ENCODE measurements at regions not wholly inside any gene's neighbourhood (a gene's known extent, or its start where the extent isn't known, plus 50 kb on each side); places are given as distances from the start of the nearest gene placed in this dataset.

GRCh38 chr1:37137014-37137413, 102.7 kb upstream of the GRIK3 start:
- H3K9me3 Mint-ChIP-seq: peaks cover 0 to 6% (median 0%) of the 10 kb centered on the region in 6 donors
- H3K36me3 Mint-ChIP-seq: no peaks in the 10 kb centered on the region
- H3K4me3 Mint-ChIP-seq: no peak overlapping the region
- H3K27ac Mint-ChIP-seq: no peak overlapping the region
- DNase-seq: no peak
- peaks cover 1 to 13% (median 6%) of the 10 kb centered on the region in 3 donors for H3K27me3 Mint-ChIP-seq (ENCODE audit: low read depth in 3 of 3)
- no peaks in the 10 kb centered on the region for H3K4me1 Mint-ChIP-seq

DNA sequence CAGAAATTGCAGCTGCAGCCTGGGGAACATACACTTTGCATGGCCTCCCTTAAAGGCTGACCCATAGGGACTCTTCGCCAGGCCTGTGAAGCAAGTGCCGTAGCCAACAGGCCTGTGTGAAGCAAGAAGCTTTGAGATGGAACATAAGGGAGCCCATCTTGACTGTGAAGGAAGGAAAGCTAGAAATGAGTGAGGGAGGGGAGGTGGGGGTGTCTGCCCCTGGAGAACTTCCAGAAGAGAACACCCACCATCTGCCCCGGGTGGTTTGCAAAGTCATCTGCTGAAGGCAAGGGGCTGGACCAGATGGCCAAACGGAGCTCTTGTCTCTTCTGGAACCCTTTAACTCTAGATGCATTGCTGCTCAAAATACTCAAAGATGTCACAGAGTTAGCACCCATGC, 103.3 kb upstream of the GRIK3 start:
- Mint-ChIP-seq H3K27me3 (ENCODE audit: low read depth in 3 of 3) (peaks cover 1 to 13% (median 6%) of the 10 kb centered on the region in 3 donors), H3K36me3 (no peaks in the 10 kb centered on the region), H3K4me3 (no peak overlapping the region), H3K27ac (no peak overlapping the region), H3K4me1 (no peaks in the 10 kb centered on the region), H3K9me3 (peaks cover 0 to 6% (median 0%) of the 10 kb centered on the region in 6 donors)
- no peak for DNase-seq

GRCh38 chr1:37143800-37144199, 109.5 kb upstream of the GRIK3 start:
- Mint-ChIP-seq H3K4me3 (no peak overlapping the region), H3K4me1 (no peaks in the 10 kb centered on the region), H3K9me3 (peaks cover 0 to 1% (median 0%) of the 10 kb centered on the region in 6 donors), H3K27ac (no peak overlapping the region), H3K27me3 (ENCODE audit: low read depth in 3 of 3) (peaks cover 2 to 11% (median 3%) of the 10 kb centered on the region in 3 donors), H3K36me3 (no peaks in the 10 kb centered on the region)
- DNase-seq: no peak

DNA sequence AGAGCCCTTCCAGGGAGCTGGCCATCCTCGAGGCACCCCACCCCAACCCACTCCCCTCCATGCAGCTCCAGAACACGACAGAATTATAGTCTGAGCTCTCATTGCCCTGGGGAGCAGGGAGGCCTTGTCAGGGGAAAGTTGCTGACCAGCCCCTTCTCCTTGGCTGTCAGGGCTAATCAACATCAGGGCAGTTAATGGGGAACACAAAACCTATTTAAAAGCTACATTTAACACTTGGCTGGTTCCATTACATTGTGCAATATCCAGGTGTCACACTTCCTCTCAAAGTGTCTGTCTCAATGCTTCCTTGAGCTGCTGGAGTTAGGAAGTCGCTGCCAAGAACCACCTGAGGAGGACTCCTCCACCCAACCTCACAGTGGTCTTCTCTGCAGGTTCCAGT, 111.8 kb upstream of the GRIK3 start:
- no peaks in the 10 kb centered on the region for H3K36me3 Mint-ChIP-seq
- H3K4me1 Mint-ChIP-seq: no peaks in the 10 kb centered on the region
- no peak overlapping the region for H3K4me3 Mint-ChIP-seq
- H3K27me3 Mint-ChIP-seq (ENCODE audit: low read depth in 3 of 3): peaks cover 0 to 11% (median 2%) of the 10 kb centered on the region in 3 donors
- no peaks in the 10 kb centered on the region for H3K9me3 Mint-ChIP-seq
- H3K27ac Mint-ChIP-seq: no peak overlapping the region
- no peak for DNase-seq

DNA sequence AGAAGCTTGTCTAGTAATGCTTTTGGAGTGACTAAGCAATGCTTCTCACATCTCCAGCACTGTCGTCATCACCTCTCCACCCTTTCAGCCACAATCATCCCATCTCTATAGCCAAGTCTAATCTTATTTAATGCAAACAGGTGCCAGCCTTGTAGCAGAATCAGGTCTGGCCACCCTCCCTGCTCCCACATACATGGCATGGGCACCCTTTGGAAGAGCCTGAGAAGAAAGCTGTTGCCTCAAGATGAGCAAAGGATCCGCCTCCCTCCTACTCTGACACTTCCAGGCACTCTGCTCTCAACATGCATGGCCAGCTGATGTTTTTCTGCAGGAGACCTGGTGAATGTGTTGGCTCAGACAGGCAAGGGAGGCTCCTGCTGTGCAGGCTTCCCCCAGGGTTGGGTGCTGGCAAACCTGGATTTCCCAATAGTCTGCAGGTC, 113.1 kb upstream of the GRIK3 start:
- no peak for DNase-seq
- no peaks in the 10 kb centered on the region for H3K36me3 Mint-ChIP-seq
- no peak overlapping the region for H3K27ac Mint-ChIP-seq
- no peak overlapping the region for H3K4me3 Mint-ChIP-seq
- H3K4me1 Mint-ChIP-seq: no peaks in the 10 kb centered on the region
- H3K27me3 Mint-ChIP-seq (ENCODE audit: low read depth in 3 of 3): peaks cover 0 to 11% (median 3%) of the 10 kb centered on the region in 3 donors
- no peaks in the 10 kb centered on the region for H3K9me3 Mint-ChIP-seq

GRCh38 chr1:37147906-37148305, 113.6 kb upstream of the GRIK3 start:
- peaks cover 0 to 11% (median 3%) of the 10 kb centered on the region in 3 donors for H3K27me3 Mint-ChIP-seq (ENCODE audit: low read depth in 3 of 3)
- H3K9me3 Mint-ChIP-seq: no peaks in the 10 kb centered on the region
- H3K4me1 Mint-ChIP-seq: no peaks in the 10 kb centered on the region
- H3K27ac Mint-ChIP-seq: no peak overlapping the region
- H3K36me3 Mint-ChIP-seq: no peaks in the 10 kb centered on the region
- DNase-seq: no peak
- no peak overlapping the region for H3K4me3 Mint-ChIP-seq

- DNase-seq: no peak
- H3K4me3 Mint-ChIP-seq: no peak overlapping the region
- H3K9me3 Mint-ChIP-seq: no peaks in the 10 kb centered on the region
- no peaks in the 10 kb centered on the region for H3K36me3 Mint-ChIP-seq
- no peak overlapping the region for H3K27ac Mint-ChIP-seq
- peaks cover 0 to 11% (median 3%) of the 10 kb centered on the region in 3 donors for H3K27me3 Mint-ChIP-seq (ENCODE audit: low read depth in 3 of 3)
- no peaks in the 10 kb centered on the region for H3K4me1 Mint-ChIP-seq
Measured at GRCh38 chr1:37148663-37149062, 114.3 kb upstream of the GRIK3 start.

GRCh38 chr1:37149296-37149695, 115.0 kb upstream of the GRIK3 start:
- no peak overlapping the region for H3K27ac Mint-ChIP-seq
- H3K27me3 Mint-ChIP-seq (ENCODE audit: low read depth in 3 of 3): peaks cover 0 to 11% (median 3%) of the 10 kb centered on the region in 3 donors
- no peaks in the 10 kb centered on the region for H3K9me3 Mint-ChIP-seq
- H3K4me3 Mint-ChIP-seq: no peak overlapping the region
- no peaks in the 10 kb centered on the region for H3K36me3 Mint-ChIP-seq
- no peaks in the 10 kb centered on the region for H3K4me1 Mint-ChIP-seq
- DNase-seq: no peak

DNA sequence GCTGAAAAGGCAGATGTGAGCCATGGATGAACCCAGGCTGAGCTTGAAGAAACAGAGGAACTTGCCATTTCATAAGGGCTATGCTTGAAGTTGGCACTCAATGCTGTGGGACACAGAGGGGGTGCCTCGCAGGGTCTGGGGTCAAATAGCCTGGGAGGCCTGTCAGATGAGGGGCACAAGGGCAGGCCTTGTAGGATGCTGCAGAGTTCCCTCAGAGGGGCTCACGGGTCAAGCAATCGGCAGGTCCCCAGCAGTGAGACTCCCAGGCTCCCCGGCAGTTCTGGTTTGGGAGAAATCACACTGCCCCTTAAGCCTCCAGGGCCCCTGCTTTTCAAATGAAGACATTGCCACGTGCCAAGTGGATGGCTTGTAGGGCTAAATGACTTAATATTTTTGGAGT, 116.7 kb upstream of the GRIK3 start:
- Mint-ChIP-seq H3K4me1 (no peaks in the 10 kb centered on the region), H3K36me3 (no peaks in the 10 kb centered on the region), H3K27me3 (ENCODE audit: low read depth in 3 of 3) (peaks cover 3 to 17% (median 3%) of the 10 kb centered on the region in 3 donors), H3K4me3 (no peak overlapping the region), H3K9me3 (no peaks in the 10 kb centered on the region), H3K27ac (no peak overlapping the region)
- no peak for DNase-seq

DNA sequence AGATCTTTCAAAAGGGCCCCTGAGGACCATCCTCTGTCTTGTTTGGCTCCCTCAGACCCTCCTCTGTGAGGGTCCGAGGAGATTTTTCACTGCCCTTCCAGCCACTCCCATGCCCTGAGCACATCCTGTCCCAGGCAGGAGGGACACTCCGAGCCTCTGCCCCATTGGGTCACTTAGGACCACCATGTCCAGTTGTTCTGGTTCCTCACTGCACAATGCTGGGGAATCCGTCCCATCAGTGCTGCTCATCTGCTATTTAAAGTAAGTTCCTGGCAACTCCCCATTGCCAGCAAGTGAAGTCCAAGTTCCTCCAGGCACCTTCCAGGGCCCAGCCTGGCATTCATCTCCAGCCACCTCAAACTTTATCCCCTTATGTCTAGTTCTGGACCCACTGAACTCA, 117.5 kb upstream of the GRIK3 start:
- Mint-ChIP-seq H3K27me3 (ENCODE audit: low read depth in 3 of 3) (peaks cover 2 to 14% (median 3%) of the 10 kb centered on the region in 3 donors), H3K9me3 (no peaks in the 10 kb centered on the region)

GRCh38 chr1:37152491-37152890, 118.2 kb upstream of the GRIK3 start:
- no peak overlapping the region for H3K27ac Mint-ChIP-seq
- H3K4me1 Mint-ChIP-seq: no peaks in the 10 kb centered on the region
- H3K4me3 Mint-ChIP-seq: no peak overlapping the region
- H3K27me3 Mint-ChIP-seq (ENCODE audit: low read depth in 3 of 3): peaks cover 2 to 10% (median 3%) of the 10 kb centered on the region in 3 donors
- no peak for DNase-seq
- H3K9me3 Mint-ChIP-seq: no peaks in the 10 kb centered on the region
- no peaks in the 10 kb centered on the region for H3K36me3 Mint-ChIP-seq

More for the DNA sequence above, 117.5 kb upstream of the GRIK3 start:
- Mint-ChIP-seq H3K4me3 (no peak overlapping the region), H3K36me3 (no peaks in the 10 kb centered on the region), H3K27ac (no peak overlapping the region), H3K4me1 (no peaks in the 10 kb centered on the region)
- no peak for DNase-seq

- Mint-ChIP-seq H3K4me1 (no peaks in the 10 kb centered on the region), H3K9me3 (no peaks in the 10 kb centered on the region), H3K27me3 (ENCODE audit: low read depth in 3 of 3) (peaks cover 2 to 9% (median 5%) of the 10 kb centered on the region in 3 donors), H3K27ac (no peak overlapping the region), H3K4me3 (no peak overlapping the region), H3K36me3 (no peaks in the 10 kb centered on the region)
- no peak for DNase-seq
Measured at GRCh38 chr1:37153116-37154100, 119.1 kb upstream of the GRIK3 start.

DNA sequence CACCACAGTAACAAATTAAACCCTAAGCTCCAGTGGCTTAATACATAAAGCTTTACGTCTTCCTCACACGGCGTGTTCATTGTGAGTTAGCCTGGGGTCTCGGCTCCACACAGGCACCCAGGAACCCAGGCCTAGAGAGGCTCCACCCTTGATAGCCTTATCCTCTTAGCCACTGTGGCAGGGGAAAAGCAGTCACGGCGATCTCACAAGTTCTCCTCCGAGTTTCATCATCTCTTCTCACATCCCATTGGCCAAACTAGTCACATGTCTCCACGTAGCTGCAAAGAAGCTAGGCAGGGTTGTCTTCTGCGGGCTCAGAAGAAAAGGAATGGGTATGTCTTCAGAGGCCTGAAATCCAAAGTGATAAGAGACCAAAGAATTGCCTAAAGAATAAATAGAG, 122.3 kb upstream of the GRIK3 start:
- Mint-ChIP-seq H3K4me1 (no peaks in the 10 kb centered on the region), H3K4me3 (no peak overlapping the region), H3K9me3 (no peaks in the 10 kb centered on the region), H3K27ac (no peak overlapping the region), H3K36me3 (no peaks in the 10 kb centered on the region), H3K27me3 (ENCODE audit: low read depth in 3 of 3) (peaks cover 3 to 8% (median 6%) of the 10 kb centered on the region in 3 donors)
- no peak for DNase-seq

- H3K4me3 Mint-ChIP-seq: no peak overlapping the region
- DNase-seq: no peak
- no peak overlapping the region for H3K27ac Mint-ChIP-seq
- no peaks in the 10 kb centered on the region for H3K36me3 Mint-ChIP-seq
- H3K4me1 Mint-ChIP-seq: no peaks in the 10 kb centered on the region
- H3K27me3 Mint-ChIP-seq (ENCODE audit: low read depth in 3 of 3): peaks cover 1 to 8% (median 6%) of the 10 kb centered on the region in 3 donors
- H3K9me3 Mint-ChIP-seq: no peaks in the 10 kb centered on the region
Measured at GRCh38 chr1:37157634-37158033, 123.3 kb upstream of the GRIK3 start.

All from immature natural killer cell (primary cell).